ENCODE measurements at regions not wholly inside any gene's neighbourhood (a gene's known extent, or its start where the extent isn't known, plus 50 kb on each side); places are given as distances from the start of the nearest gene placed in this dataset.

DNA sequence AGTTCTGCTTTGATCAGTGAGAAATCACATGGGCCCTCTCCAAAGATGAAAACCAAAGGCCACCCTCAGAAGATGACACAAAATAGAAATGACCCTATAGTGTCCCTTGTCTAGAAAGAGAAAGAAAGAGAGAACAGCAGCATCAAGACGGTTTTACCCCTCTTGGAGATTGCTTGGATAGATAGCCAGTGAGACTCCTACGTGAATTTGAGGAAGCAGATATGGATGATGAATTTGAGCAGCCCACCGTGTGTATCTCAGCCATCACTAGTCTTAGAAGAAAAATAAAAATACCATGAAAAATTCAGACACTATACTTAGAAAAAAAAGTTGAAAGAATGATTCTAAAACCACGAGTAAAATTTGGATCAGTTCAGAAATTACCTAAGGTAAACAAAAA is 329.1 kb upstream of the CNTNAP5 start:
- Mint-ChIP-seq H3K4me3 (ENCODE audit: unreplicated experiment) (no peak overlapping the region), H3K4me1 (ENCODE audit: insufficient read depth, unreplicated experiment) (no peaks in the 10 kb centered on the region)
- intact Hi-C loops (cut with micrococcal nuclease), result no loop called here

DNA sequence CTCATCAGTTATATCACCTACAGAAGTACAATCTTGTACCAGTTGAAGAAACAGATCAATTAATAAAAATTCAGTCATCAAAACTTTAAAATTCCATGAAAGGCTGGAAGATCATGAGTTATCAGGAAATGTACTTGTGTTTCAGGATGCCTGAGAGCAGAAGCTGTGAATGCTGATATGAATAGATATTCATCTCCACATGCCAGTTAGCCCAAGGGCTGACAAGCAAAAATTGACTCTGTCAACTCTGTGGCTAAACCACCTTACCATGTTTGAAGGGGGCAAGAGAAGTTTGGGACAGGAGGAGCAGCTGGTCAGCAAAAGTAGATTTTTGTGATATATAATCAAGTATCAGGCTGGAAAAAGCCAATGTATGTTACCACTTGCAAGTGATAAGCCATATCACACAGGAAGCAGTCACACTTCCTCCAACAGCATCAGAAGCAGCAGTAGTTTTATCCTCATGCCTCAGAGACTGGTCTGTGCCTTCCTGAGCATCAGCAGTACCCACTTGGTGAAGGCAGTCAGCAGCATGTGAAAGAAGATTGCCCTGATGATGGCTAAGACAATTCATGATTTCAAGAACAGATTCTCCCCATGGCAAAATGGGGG is 328.2 kb upstream of the CNTNAP5 start:
- Mint-ChIP-seq H3K4me3 (ENCODE audit: unreplicated experiment) (no peak overlapping the region), H3K27me3 (ENCODE audit: insufficient read depth, unreplicated experiment) (no peaks in the 10 kb centered on the region), H3K27ac (ENCODE audit: low read depth, unreplicated experiment) (no peak overlapping the region), H3K36me3 (ENCODE audit: insufficient read depth, unreplicated experiment) (no peaks in the 10 kb centered on the region), H3K4me1 (ENCODE audit: insufficient read depth, unreplicated experiment) (no peaks in the 10 kb centered on the region), H3K9me3 (ENCODE audit: unreplicated experiment) (no peaks in the 10 kb centered on the region)
- DNase-seq (ENCODE audit: unreplicated experiment), result no peak
- ChIA-PET CTCF (no interaction called here), POLR2A (no interaction called here)
- TF ChIP-seq, protein P1, sequence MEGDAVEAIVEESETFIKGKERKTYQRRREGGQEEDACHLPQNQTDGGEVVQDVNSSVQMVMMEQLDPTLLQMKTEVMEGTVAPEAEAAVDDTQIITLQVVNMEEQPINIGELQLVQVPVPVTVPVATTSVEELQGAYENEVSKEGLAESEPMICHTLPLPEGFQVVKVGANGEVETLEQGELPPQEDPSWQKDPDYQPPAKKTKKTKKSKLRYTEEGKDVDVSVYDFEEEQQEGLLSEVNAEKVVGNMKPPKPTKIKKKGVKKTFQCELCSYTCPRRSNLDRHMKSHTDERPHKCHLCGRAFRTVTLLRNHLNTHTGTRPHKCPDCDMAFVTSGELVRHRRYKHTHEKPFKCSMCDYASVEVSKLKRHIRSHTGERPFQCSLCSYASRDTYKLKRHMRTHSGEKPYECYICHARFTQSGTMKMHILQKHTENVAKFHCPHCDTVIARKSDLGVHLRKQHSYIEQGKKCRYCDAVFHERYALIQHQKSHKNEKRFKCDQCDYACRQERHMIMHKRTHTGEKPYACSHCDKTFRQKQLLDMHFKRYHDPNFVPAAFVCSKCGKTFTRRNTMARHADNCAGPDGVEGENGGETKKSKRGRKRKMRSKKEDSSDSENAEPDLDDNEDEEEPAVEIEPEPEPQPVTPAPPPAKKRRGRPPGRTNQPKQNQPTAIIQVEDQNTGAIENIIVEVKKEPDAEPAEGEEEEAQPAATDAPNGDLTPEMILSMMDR (IDR thresholded peaks at IDR 0.05; ENCODE audit: unreplicated experiment), result no peak
- BruUV-seq (replicated peaks), result no TSS peak
- intact Hi-C loops (cut with micrococcal nuclease), result no loop called here

More for the DNA sequence above, 329.1 kb upstream of the CNTNAP5 start:
- Mint-ChIP-seq H3K36me3 (ENCODE audit: insufficient read depth, unreplicated experiment) (no peaks in the 10 kb centered on the region), H3K27ac (ENCODE audit: low read depth, unreplicated experiment) (no peak overlapping the region), H3K27me3 (ENCODE audit: insufficient read depth, unreplicated experiment) (no peaks in the 10 kb centered on the region), H3K9me3 (ENCODE audit: unreplicated experiment) (no peaks in the 10 kb centered on the region)
- no peak for DNase-seq (ENCODE audit: unreplicated experiment)
- no TSS peak for BruUV-seq (replicated peaks)
- ChIA-PET POLR2A (no interaction called here), CTCF (no interaction called here)
- TF ChIP-seq, protein P1 (IDR thresholded peaks at IDR 0.05; ENCODE audit: unreplicated experiment), result no peak

DNA sequence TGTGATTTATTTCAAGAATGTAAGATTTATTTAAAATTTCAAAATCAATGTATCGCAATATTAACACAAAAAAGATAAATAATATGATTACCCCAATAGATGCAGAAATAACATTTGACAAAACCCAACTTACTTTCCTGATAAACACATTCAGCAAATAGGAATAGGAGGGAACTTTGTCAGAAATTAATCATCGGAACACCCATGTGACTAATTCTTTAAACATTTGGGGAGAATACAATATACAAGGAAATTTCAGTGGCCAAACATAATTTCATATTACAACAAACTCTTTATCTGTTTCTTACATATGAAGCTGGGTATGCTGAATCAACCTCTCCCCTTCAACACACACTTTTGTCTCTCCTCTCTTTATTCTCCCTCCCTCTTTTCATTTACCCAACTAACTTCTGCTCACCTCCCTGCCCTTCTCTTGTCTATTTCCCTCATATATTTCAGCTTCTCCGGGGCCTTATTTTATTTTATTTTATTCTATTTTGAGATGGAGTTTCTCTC is 309.6 kb upstream of the CNTNAP5 start:
- Mint-ChIP-seq H3K9me3 (ENCODE audit: unreplicated experiment) (no peaks in the 10 kb centered on the region), H3K36me3 (ENCODE audit: insufficient read depth, unreplicated experiment) (no peaks in the 10 kb centered on the region), H3K4me1 (ENCODE audit: insufficient read depth, unreplicated experiment) (peaks cover 12% of the 10 kb centered on the region), H3K27ac (ENCODE audit: low read depth, unreplicated experiment) (peak overlapping the region; percentile 82), H3K4me3 (ENCODE audit: unreplicated experiment) (no peak overlapping the region), H3K27me3 (ENCODE audit: insufficient read depth, unreplicated experiment) (no peaks in the 10 kb centered on the region)
- ChIA-PET POLR2A (no interaction called here), CTCF (no interaction called here)
- DNase-seq (ENCODE audit: unreplicated experiment), result peak; percentile 6
- TF ChIP-seq, protein P1 (IDR thresholded peaks at IDR 0.05; ENCODE audit: unreplicated experiment), result no peak
- intact Hi-C loops (cut with micrococcal nuclease), result no loop called here
- no TSS peak for BruUV-seq (replicated peaks)

DNA sequence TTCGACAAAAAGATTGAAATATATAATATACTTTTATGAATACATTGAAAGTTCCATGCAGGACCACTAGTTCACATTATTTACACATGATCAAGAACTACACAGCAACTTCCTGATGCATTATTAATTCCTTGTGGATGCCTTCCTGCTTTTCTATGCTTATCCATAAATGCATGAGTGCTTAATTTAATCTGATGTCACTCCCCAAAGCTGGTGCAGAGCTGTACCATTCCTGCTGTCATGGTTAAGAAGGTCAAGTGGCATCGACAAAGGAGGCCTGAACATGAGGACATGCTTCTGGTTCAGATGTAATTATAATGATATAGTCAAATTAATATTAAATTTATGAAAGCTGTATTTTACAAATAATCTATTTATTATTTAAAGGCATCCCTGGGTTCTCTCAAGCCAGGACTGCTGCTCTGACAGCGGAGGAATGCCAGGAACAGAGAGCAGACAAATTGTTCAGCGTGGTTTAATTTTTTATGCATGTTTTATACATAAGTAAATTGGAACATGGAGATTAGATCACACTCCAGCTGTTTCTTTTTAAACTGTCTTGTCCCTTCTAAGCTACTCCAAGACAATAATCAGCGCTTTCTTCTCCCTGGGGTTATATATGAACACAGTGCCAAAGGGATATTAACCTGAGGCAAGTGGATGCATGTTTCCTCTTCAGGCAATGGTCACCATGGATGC is 307.3 kb upstream of the CNTNAP5 start:
- no peak for DNase-seq (ENCODE audit: unreplicated experiment)
- Mint-ChIP-seq H3K36me3 (ENCODE audit: insufficient read depth, unreplicated experiment) (no peaks in the 10 kb centered on the region), H3K4me1 (ENCODE audit: insufficient read depth, unreplicated experiment) (peaks cover 8% of the 10 kb centered on the region), H3K27me3 (ENCODE audit: insufficient read depth, unreplicated experiment) (no peaks in the 10 kb centered on the region), H3K27ac (ENCODE audit: low read depth, unreplicated experiment) (no peak overlapping the region), H3K4me3 (ENCODE audit: unreplicated experiment) (no peak overlapping the region), H3K9me3 (ENCODE audit: unreplicated experiment) (no peaks in the 10 kb centered on the region)
- intact Hi-C loops (cut with micrococcal nuclease), result no loop called here
- BruUV-seq (replicated peaks), result no TSS peak
- POLR2A ChIA-PET, result no interaction called here
- TF ChIP-seq, protein P1 (IDR thresholded peaks at IDR 0.05; ENCODE audit: unreplicated experiment), result no peak
- CTCF ChIA-PET, result interaction anchor here (0.6 kb wide), 1 partner anchor 13 kb away, joined by 3 read pairs; no protein-coding TSS in a partner anchor

All from MCF 10A (cell line).